ENCODE measurements at regions not wholly inside any gene's neighbourhood (a gene's known extent, or its start where the extent isn't known, plus 50 kb on each side); places are given as distances from the start of the nearest gene placed in this dataset.

GRCh38 chr2:37864217-37864616 is 60.9 kb upstream of the RMDN2 start:
- TF ChIP-seq YY1 (IDR thresholded peaks at IDR 0.05; ENCODE audit: insufficient read depth, insufficient read length) (no peak), SUZ12 (IDR thresholded peaks at IDR 0.05; ENCODE audit: extremely low read depth, insufficient read depth, insufficient read length) (no peak)

Measured in NT2/D1 (cell line).